ENCODE measurements at regions not wholly inside any gene's neighbourhood (a gene's known extent, or its start where the extent isn't known, plus 50 kb on each side); places are given as distances from the start of the nearest gene placed in this dataset.

DNA sequence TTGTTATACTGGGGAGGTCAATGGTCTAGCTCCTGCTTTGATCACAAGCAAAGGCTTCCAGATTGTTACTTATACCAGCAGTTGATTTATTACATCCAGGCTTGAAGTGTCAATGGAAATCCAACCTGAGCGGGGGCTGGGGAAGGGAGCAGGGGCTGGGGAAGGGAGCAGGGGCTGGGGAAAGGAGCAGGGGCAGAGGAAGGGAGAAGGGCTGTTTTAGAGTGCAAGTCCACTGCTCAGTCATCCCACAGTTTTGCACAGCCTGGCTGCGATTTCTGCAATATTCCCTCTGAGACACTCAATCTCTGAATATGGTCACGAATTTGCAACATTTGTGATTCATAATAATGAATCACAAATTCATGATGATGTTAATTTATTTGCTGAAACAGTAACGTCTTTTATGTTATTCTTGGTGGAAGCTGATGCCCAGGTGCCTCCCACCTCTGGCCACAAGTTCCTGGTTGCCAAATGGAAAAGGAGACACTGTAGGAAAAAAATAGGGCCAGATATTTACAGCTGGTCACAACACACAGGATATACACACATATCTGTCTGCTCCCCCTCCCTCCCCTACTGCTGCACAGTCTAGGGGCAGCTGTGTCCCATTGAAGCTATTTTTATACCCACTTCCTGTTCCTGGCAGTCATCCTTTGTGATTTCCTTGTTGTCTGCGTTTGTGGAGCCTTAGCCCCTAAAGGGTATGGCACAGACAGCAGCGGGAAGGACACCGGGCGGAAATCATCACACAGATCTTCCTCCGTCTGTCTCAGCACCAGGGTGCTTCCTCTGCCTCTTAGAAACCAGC, 325.1 kb downstream of the GADD45G start:
- intact Hi-C loops (cut with DNase I; ENCODE audit: low total_unique reads), result no loop called here
- TF ChIP-seq POLR2A (IDR thresholded peaks at IDR 0.05), result no peak
- TF ChIP-seq, protein P1, sequence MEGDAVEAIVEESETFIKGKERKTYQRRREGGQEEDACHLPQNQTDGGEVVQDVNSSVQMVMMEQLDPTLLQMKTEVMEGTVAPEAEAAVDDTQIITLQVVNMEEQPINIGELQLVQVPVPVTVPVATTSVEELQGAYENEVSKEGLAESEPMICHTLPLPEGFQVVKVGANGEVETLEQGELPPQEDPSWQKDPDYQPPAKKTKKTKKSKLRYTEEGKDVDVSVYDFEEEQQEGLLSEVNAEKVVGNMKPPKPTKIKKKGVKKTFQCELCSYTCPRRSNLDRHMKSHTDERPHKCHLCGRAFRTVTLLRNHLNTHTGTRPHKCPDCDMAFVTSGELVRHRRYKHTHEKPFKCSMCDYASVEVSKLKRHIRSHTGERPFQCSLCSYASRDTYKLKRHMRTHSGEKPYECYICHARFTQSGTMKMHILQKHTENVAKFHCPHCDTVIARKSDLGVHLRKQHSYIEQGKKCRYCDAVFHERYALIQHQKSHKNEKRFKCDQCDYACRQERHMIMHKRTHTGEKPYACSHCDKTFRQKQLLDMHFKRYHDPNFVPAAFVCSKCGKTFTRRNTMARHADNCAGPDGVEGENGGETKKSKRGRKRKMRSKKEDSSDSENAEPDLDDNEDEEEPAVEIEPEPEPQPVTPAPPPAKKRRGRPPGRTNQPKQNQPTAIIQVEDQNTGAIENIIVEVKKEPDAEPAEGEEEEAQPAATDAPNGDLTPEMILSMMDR (IDR thresholded peaks at IDR 0.05), result no peak
- Histone ChIP-seq H3K4me1 (peaks cover 13% of the 10 kb centered on the region), H3K27me3 (no peaks in the 10 kb centered on the region), H3K4me3 (no peak overlapping the region), H3K36me3 (ENCODE audit: low read depth, missing control alignments) (no peaks in the 10 kb centered on the region), H3K27ac (no peak overlapping the region), H3K9me3 (no peaks in the 10 kb centered on the region)
- DNase-seq, result no peak
- 55% methylated on average over 9 of the region's 9 CpGs for WGBS, 2 donors

DNA sequence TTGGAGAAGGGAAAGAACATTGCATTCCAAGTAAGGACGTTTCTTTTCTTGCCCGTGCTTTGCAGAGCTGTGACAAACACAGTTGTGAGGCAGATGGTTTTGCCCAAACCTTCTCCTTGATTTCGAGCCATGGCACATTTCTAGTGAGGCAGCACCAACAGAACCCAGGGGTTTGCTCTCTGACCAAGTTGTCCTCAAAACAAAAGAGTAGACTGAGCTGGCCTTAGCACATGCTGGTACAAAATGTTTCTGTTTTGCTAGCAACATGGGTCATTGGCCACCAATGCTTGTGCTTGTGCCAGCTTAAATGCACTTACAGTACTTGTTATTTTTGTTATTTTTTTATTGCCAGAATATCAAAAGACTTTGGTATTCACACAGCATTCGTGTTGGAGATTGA, 328.8 kb downstream of the GADD45G start:
- H3K27ac ChIP-seq, result peak overlapping the region in 1 of 2 donors; percentile 35

DNA sequence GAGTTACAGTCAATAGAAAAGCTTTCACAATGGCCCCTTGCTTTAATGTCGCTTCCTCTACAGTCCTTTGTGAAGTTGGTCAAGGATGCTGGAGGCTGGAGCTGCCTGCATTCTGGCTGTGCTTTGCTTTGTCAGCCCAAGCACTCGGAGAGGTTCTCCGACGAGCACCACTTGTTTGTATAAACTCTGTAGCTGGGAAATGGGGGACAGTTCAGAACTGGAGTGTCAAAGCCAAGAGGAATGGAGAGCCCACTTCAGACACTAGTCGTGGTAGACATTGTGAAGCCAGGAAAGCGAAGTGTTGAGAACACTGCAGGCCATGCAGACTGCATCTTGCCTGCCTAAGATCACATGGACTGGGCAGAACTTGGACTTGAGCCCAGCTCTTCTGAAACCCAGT, 330.3 kb downstream of the GADD45G start:
- Histone ChIP-seq H3K27ac (no peak overlapping the region), H3K36me3 (ENCODE audit: low read depth, missing control alignments) (no peaks in the 10 kb centered on the region), H3K27me3 (no peaks in the 10 kb centered on the region), H3K4me1 (peaks cover 23% of the 10 kb centered on the region), H3K4me3 (no peak overlapping the region), H3K9me3 (no peaks in the 10 kb centered on the region)
- no peak for DNase-seq
- intact Hi-C loops (cut with DNase I; ENCODE audit: low total_unique reads), result no loop called here
- TF ChIP-seq POLR2A (IDR thresholded peaks at IDR 0.05), result no peak
- TF ChIP-seq, protein P1 (IDR thresholded peaks at IDR 0.05), result no peak
- 87 to 89% methylated on average over 6 of the region's 6 CpGs for WGBS, 2 donors

More for the DNA sequence above, 328.8 kb downstream of the GADD45G start:
- 29 to 46% methylated on average over 4 of the region's 4 CpGs for WGBS, 2 donors
- Histone ChIP-seq H3K36me3 (ENCODE audit: low read depth, missing control alignments) (no peaks in the 10 kb centered on the region), H3K27me3 (no peaks in the 10 kb centered on the region), H3K4me1 (peaks cover 23% of the 10 kb centered on the region), H3K4me3 (no peak overlapping the region), H3K9me3 (no peaks in the 10 kb centered on the region)
- intact Hi-C loops (cut with DNase I; ENCODE audit: low total_unique reads), result no loop called here
- TF ChIP-seq, protein P1 (IDR thresholded peaks at IDR 0.05), result no peak
- TF ChIP-seq POLR2A (IDR thresholded peaks at IDR 0.05), result no peak
- peak; percentile 50 for DNase-seq

DNA sequence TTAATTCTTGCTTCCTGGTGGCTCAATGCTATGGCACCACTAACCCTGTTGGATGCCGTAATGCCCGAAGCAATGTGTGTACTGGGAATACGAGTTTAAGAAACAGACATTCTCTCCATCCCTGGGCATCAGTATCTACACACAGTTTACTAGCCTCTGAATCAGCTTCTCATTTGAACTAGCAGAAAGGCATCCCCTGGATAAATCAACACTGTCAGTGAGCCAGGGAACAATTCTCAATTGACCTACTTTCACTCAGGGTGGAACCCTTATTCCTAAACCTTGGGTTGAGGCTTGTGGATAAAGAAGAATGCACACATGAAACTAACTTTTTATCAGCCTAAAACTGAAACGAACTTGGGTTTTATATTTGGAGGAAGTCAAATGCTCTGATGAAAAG, 331.0 kb downstream of the GADD45G start:
- intact Hi-C loops (cut with DNase I; ENCODE audit: low total_unique reads), result no loop called here
- no peak for TF ChIP-seq POLR2A (IDR thresholded peaks at IDR 0.05)
- TF ChIP-seq, protein P1 (IDR thresholded peaks at IDR 0.05), result no peak
- WGBS, 2 donors, result 65 to 70% methylated on average over 4 of the region's 4 CpGs
- no peak for DNase-seq
- Histone ChIP-seq H3K4me1 (peaks cover 23% of the 10 kb centered on the region), H3K27ac (no peak overlapping the region), H3K4me3 (no peak overlapping the region), H3K27me3 (no peaks in the 10 kb centered on the region), H3K36me3 (ENCODE audit: low read depth, missing control alignments) (no peaks in the 10 kb centered on the region), H3K9me3 (no peaks in the 10 kb centered on the region)

DNA sequence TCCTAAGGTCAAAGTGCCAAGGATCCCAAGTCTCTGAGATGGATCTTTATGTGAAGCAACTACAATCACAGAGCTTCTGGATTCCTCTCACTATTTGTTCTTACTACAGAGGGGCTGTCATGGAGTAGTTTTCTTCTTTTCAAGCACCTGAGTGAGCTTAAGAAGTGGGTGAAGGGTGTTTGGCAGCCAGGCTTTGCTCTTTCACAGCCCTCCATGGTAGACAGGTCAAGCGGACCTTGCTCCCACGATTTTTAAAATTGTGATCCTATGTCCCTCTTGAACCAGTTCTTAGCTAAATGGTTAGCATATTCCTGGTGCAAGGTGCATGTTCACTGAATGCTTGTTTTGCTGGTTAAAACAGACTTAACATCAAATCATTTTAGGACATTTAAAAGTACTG, 332.2 kb downstream of the GADD45G start:
- 91 to 95% methylated on average over 2 of the region's 2 CpGs for WGBS, 2 donors
- no peak for DNase-seq

More for the DNA sequence above, 332.2 kb downstream of the GADD45G start:
- no peaks in the 10 kb centered on the region for H3K36me3 ChIP-seq (ENCODE audit: low read depth, missing control alignments)
- H3K9me3 ChIP-seq, result no peaks in the 10 kb centered on the region
- H3K4me1 ChIP-seq, result peaks cover 23% of the 10 kb centered on the region
- no peak overlapping the region for H3K4me3 ChIP-seq
- TF ChIP-seq, protein P1 (IDR thresholded peaks at IDR 0.05), result no peak
- no peak for TF ChIP-seq POLR2A (IDR thresholded peaks at IDR 0.05)
- no peaks in the 10 kb centered on the region for H3K27me3 ChIP-seq
- no peak overlapping the region for H3K27ac ChIP-seq
- intact Hi-C loops (cut with DNase I; ENCODE audit: low total_unique reads), result no loop called here

Measured in testis (tissue), 2 donors.